Esophagus squamous epithelium (tissue), 5 donors: ENCODE measurements at regions not wholly inside any gene's neighbourhood (a gene's known extent, or its start where the extent isn't known, plus 50 kb on each side); places are given as distances from the start of the nearest gene placed in this dataset.

Experiments
- DNase-seq: peaks from one replicate; lab custom pipeline; 2025; lab: John Stamatoyannopoulos, UW
- H3K27ac ChIP-seq, 4 donors: fragments of 200-600 bp; sonication (generic); one replicate each; pipeline ENCODE4 v1.5.1; 2016 to 2019; ENCODE audit warnings: mild to moderate bottlenecking in 1 of 4
- H3K27me3 ChIP-seq, 4 donors: fragments of 200-600 bp; sonication (generic); 1 replicate in 3 of 4; 2 replicates in 1 of 4; pipeline versions ENCODE4 v1.5.1 to v1.6.0; 2017 to 2021; ENCODE audit warnings: antibody characterized with exemption in 1 of 4
- H3K36me3 ChIP-seq, 3 donors: fragments of 200-600 bp; sonication (generic); one replicate each; pipeline ENCODE4 v1.5.1; 2016 to 2019
- H3K4me1 ChIP-seq, 3 donors: fragments of 200-600 bp; sonication (generic); one replicate each; pipeline ENCODE4 v1.5.1; 2017 to 2019
- H3K4me3 ChIP-seq, 4 donors: fragments of 200-600 bp; sonication (generic); 1 replicate in 3 of 4; 2 replicates in 1 of 4; pipeline ENCODE4 v1.5.1; 2016 to 2019; ENCODE audit warnings: mild to moderate bottlenecking in 2 of 4, moderate library complexity in 1 of 4
- H3K9me3 ChIP-seq, 3 donors: fragments of 200-600 bp; sonication (generic); one replicate each; pipeline ENCODE4 v1.5.1; 2016 to 2019
- POLR2A ChIP-seq, 4 donors: fragments of 450-650 bp; IDR thresholded peaks; one replicate each; pipeline ENCODE4 v1.6.1; 2017; ENCODE audit warnings: antibody characterized with exemption in 4 of 4, mild to moderate bottlenecking in 4 of 4, moderate library complexity in 3 of 4
- WGBS, 2 donors: methylation state at CpG; one replicate each; pipeline ENCODE4 v1.1.5; 2018; 5-methylcytosine and 5-hydroxymethylcytosine counted together
- intact Hi-C: fragments of 100-400 bp; cut with DNase I; formaldehyde crosslinking; loops from one replicate; pipeline ENCODE4 v1.15.0; 2022
- TF ChIP-seq, protein P1 (sequence below), 6 experiments: fragments of 450-650 bp in 4 of 6; fragments of 200-600 bp in 2 of 6; sonication (generic) in 2 of 6; IDR thresholded peaks; one replicate each; pipeline ENCODE4 v1.5.1; 2016 to 2019; ENCODE audit warnings: antibody characterized with exemption in 6 of 6, mild to moderate bottlenecking in 4 of 6, moderate library complexity in 4 of 6
- donor health status: DM: yes; HTN: yes; CAD: no.

DNA sequence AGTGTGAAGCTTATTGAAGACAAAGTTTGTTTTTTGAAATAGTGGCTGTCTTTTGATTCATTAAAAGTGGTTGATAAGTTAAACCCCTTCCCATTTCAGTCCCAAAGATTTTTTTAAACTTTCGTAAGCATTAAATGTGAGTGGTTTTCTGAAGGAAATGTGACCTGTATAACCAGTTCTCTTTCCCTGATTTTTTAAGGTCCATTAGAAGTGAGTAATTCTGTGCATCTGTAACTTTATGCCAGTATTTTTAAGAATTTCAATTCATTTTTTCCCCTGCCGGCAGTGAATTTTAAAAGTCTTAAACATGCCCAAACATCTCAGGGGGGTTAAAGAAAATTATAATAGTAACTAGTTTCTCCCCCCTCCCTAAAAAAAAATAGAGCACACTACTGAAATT is 254.6 kb upstream of the SP8 start:
- Histone ChIP-seq H3K4me3 (no peak overlapping the region), H3K4me1 (peaks cover 0 to 3% (median 0%) of the 10 kb centered on the region in 3 donors), H3K27ac (no peak overlapping the region), H3K9me3 (no peaks in the 10 kb centered on the region), H3K27me3 (no peaks in the 10 kb centered on the region), H3K36me3 (no peaks in the 10 kb centered on the region)
- 43 to 51% methylated on average over 2 of the region's 2 CpGs for WGBS, 2 donors
- intact Hi-C loops, result no loop called here
- DNase-seq, result no peak
- no peak for TF ChIP-seq POLR2A (IDR thresholded peaks at IDR 0.05)
- TF ChIP-seq, protein P1, sequence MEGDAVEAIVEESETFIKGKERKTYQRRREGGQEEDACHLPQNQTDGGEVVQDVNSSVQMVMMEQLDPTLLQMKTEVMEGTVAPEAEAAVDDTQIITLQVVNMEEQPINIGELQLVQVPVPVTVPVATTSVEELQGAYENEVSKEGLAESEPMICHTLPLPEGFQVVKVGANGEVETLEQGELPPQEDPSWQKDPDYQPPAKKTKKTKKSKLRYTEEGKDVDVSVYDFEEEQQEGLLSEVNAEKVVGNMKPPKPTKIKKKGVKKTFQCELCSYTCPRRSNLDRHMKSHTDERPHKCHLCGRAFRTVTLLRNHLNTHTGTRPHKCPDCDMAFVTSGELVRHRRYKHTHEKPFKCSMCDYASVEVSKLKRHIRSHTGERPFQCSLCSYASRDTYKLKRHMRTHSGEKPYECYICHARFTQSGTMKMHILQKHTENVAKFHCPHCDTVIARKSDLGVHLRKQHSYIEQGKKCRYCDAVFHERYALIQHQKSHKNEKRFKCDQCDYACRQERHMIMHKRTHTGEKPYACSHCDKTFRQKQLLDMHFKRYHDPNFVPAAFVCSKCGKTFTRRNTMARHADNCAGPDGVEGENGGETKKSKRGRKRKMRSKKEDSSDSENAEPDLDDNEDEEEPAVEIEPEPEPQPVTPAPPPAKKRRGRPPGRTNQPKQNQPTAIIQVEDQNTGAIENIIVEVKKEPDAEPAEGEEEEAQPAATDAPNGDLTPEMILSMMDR (IDR thresholded peaks at IDR 0.05), result no peak

DNA sequence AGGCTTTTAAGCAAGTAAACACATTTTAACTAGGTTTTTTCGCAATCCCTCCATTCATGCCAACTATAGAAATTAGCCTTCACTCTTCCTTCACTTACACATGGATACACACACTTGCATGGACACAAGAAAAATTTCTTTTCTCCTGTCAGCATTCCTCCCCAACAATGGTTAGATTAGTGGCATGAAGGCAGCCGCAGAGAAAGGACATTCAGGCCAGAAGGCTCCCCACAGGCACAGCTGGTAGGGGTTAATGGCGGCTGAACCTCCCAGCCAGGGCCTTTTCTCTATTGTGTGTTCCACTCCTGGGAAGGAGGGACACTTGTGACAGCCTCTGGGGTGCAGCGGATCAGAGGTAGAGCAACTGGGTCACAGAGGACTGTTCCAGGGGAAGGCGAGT is 255.0 kb upstream of the SP8 start:
- H3K36me3 ChIP-seq, result no peaks in the 10 kb centered on the region
- H3K4me1 ChIP-seq, result peaks cover 0 to 3% (median 0%) of the 10 kb centered on the region in 3 donors
- no peaks in the 10 kb centered on the region for H3K9me3 ChIP-seq
- intact Hi-C loops, result no loop called here
- DNase-seq, result no peak
- no peaks in the 10 kb centered on the region for H3K27me3 ChIP-seq
- H3K4me3 ChIP-seq, result no peak overlapping the region
- 63 to 75% methylated on average over 4 to 5 of the region's 5 CpGs for WGBS, 2 donors
- TF ChIP-seq POLR2A (IDR thresholded peaks at IDR 0.05), result no peak
- TF ChIP-seq, protein P1 (IDR thresholded peaks at IDR 0.05), result no peak
- no peak overlapping the region for H3K27ac ChIP-seq

DNA sequence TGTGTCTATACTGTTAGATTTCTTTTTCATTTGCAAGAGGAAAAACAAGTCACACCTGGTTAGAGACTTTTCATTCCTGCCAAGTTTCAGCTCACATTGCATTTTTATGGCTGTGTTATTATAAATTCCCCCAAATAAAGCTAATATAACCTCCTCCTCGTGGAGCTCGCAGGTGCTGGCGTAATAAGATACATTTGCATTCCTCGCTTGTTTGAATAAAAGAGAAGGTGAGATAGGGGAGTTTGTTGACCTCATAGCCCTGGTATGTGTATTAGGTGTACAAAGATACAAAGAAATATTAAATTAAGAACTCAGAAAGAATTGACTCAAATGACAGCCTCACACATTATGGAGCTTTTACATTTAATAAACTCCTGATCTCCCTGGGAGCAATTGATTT is 257.7 kb upstream of the SP8 start:
- no peaks in the 10 kb centered on the region for H3K36me3 ChIP-seq
- peaks cover 0 to 3% (median 0%) of the 10 kb centered on the region in 3 donors for H3K4me1 ChIP-seq
- H3K4me3 ChIP-seq, result no peak overlapping the region
- intact Hi-C loops, result no loop called here
- no peaks in the 10 kb centered on the region for H3K27me3 ChIP-seq
- no peak for DNase-seq
- no peak for TF ChIP-seq POLR2A (IDR thresholded peaks at IDR 0.05)
- TF ChIP-seq, protein P1 (IDR thresholded peaks at IDR 0.05), result no peak
- WGBS, 2 donors, result 41 to 63% methylated on average over 4 of the region's 4 CpGs
- H3K9me3 ChIP-seq, result no peaks in the 10 kb centered on the region
- no peak overlapping the region for H3K27ac ChIP-seq

DNA sequence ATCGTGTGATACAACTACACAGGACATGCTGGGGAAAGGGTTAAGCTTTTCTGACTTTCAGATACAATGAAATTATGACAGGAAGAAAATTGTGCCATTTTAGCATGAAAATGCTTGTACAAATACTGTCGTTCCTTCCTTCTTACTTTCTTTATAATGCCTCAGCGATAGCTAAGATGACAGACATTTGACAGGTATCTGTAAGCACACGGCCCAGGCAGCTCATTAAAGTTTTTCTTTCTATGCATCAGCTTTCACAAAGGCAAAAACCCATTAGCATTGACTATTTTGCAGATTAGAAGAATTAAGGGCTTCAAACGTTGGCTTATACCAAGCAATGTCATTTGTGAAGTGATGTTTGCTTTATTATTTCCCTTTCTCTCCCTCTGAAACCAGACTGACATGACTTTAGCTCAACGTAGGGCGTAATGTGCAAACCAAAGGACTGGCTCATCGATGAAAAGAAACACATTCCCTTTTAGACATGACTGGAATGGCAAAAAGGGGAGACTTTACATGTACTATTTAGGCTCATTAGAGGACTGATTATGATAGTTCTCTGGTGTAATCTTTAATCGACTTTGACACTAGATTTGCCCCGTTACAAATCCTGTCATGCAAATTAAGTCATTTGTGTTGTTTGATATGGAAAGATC is 258.4 kb upstream of the SP8 start:
- no peak overlapping the region for H3K4me3 ChIP-seq
- DNase-seq, result no peak
- no peak overlapping the region for H3K27ac ChIP-seq
- no peaks in the 10 kb centered on the region for H3K9me3 ChIP-seq
- H3K4me1 ChIP-seq, result peaks cover 0 to 3% (median 0%) of the 10 kb centered on the region in 3 donors
- no peaks in the 10 kb centered on the region for H3K27me3 ChIP-seq
- no peaks in the 10 kb centered on the region for H3K36me3 ChIP-seq
- no peak for TF ChIP-seq POLR2A (IDR thresholded peaks at IDR 0.05)
- TF ChIP-seq, protein P1 (IDR thresholded peaks at IDR 0.05), result no peak
- intact Hi-C loops, result no loop called here
- 55 to 58% methylated on average over 10 of the region's 10 CpGs for WGBS, 2 donors

DNA sequence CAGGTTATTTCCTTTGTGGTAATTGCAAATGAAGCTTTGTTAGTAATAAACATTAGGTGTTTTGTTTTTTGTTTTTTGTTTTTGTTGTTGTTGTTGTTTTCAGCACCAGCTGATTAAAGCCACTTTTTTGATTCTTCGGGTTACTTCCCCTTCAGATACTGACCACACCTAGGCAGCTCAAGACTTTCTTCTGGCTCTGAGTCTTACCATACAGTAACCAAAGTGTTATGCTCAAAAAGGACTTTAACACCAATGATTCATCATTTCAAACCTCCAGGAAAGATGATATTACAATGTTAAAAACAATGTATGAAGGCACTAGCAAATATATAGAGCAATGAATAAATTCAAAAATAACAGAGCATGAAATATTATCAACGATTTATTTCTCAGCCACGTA is 265.2 kb upstream of the SP8 start:
- 69 to 81% methylated on average over 3 of the region's 3 CpGs for WGBS, 2 donors
- no peaks in the 10 kb centered on the region for H3K36me3 ChIP-seq
- H3K4me1 ChIP-seq, result no peaks in the 10 kb centered on the region
- H3K27ac ChIP-seq, result no peak overlapping the region
- H3K27me3 ChIP-seq, result no peaks in the 10 kb centered on the region
- intact Hi-C loops, result no loop called here
- H3K9me3 ChIP-seq, result no peaks in the 10 kb centered on the region
- TF ChIP-seq POLR2A (IDR thresholded peaks at IDR 0.05), result no peak
- TF ChIP-seq, protein P1 (IDR thresholded peaks at IDR 0.05), result no peak
- no peak for DNase-seq
- no peak overlapping the region for H3K4me3 ChIP-seq
